ENCODE measurements at regions not wholly inside any gene's neighbourhood (a gene's known extent, or its start where the extent isn't known, plus 50 kb on each side); places are given as distances from the start of the nearest gene placed in this dataset.

- no peak overlapping the region for H3K27ac ChIP-seq (ENCODE audit: insufficient read depth, low read length)
- no peak overlapping the region; the same call in 1 of the 2 replicates for H2BK20ac ChIP-seq (ENCODE audit: low read depth, low read length)
- no peak overlapping the region for H4K91ac ChIP-seq (ENCODE audit: insufficient read depth, low read depth, low read length)
- intact Hi-C loops (cut with micrococcal nuclease) (no loop called here), in situ Hi-C loops (cut with MboI; ENCODE audit: low sequenced_read_pairs) (no loop called here), dilution Hi-C loops (cut with HindIII; ENCODE audit: low sequenced_read_pairs, unreplicated experiment) (no loop called here)
- no CpG with 5 or more reads among the region's 1 CpG for WGBS, 2 experiments (ENCODE audit: extremely low coverage in 2 of 2, insufficient read length in 1 of 2)
- no peaks in the 10 kb centered on the region for H3K9me3 ChIP-seq (ENCODE audit: control insufficient read depth, insufficient read depth, low read length)
- no peak overlapping the region for H2AFZ ChIP-seq (replicated peaks; ENCODE audit: low read length, poor library complexity)
- H3K9me1 ChIP-seq (ENCODE audit: insufficient read depth, low read length), result peaks cover 4% of the 10 kb centered on the region; the same call in 1 of the 2 replicates
- no peak overlapping the region for H3K18ac ChIP-seq (ENCODE audit: low read depth, low read length)
- H3K27me3 ChIP-seq (ENCODE audit: control insufficient read depth, insufficient read depth, low read length), result no peaks in the 10 kb centered on the region
- ATAC-seq (ENCODE audit: low read depth), result no peak
- H4K5ac ChIP-seq (ENCODE audit: low read depth, low read length), result no peak overlapping the region
- H3K4me1 ChIP-seq (ENCODE audit: control insufficient read depth, insufficient read depth, low read length), result peaks cover 5% of the 10 kb centered on the region
- no peak overlapping the region for H2BK120ac ChIP-seq (ENCODE audit: low read depth, low read length)
- ChIA-PET POLR2A (ENCODE audit: unreplicated experiment) (no interaction called here), CTCF (no interaction called here)
- H3K23ac ChIP-seq (ENCODE audit: low read depth, low read length), result no peak overlapping the region
- no peak overlapping the region for H2AK5ac ChIP-seq (ENCODE audit: low read depth, low read length)
- DNase-seq, result no peak
- BruUV-seq (replicated peaks), result no TSS peak
- no peak overlapping the region for H3K9ac ChIP-seq (ENCODE audit: low read depth, low read length)
- no peak overlapping the region for H2BK15ac ChIP-seq (ENCODE audit: low read depth, low read length)
- no peak overlapping the region for H3K4ac ChIP-seq (ENCODE audit: low read depth, low read length)
- TF ChIP-seq SMC3 (IDR thresholded peaks at IDR 0.05; ENCODE audit: low read depth, low read length), result no peak
- no peak for TF ChIP-seq ELK1 (IDR thresholded peaks at IDR 0.05; ENCODE audit: borderline replicate concordance, low read depth, low read length)
- TF ChIP-seq MXI1 (IDR thresholded peaks at IDR 0.05; ENCODE audit: borderline replicate concordance, low read depth, low read length), result no peak
- TF ChIP-seq CHD1 (IDR thresholded peaks at IDR 0.05; ENCODE audit: low read depth, low read length), result no peak
- TF ChIP-seq CTCF (conservative IDR thresholded peaks at IDR 0.05; ENCODE audit: low read depth, low read length), result no peak
- no peak for TF ChIP-seq MAZ (IDR thresholded peaks at IDR 0.05; ENCODE audit: borderline replicate concordance, low read depth, low read length)
- TF ChIP-seq NFE2L2 (IDR thresholded peaks at IDR 0.05; ENCODE audit: low read depth, low read length), result no peak
- no peak for TF ChIP-seq RFX5 (IDR thresholded peaks at IDR 0.05; ENCODE audit: low read depth, low read length)
- no peak for TF ChIP-seq USF2 (IDR thresholded peaks at IDR 0.05; ENCODE audit: low read depth, low read length)
- no peak for TF ChIP-seq MAFK (IDR thresholded peaks at IDR 0.05; ENCODE audit: low read depth, low read length)
- no peak for TF ChIP-seq BHLHE40 (IDR thresholded peaks at IDR 0.05; ENCODE audit: low read depth, low read length)
- TF ChIP-seq RCOR1 (IDR thresholded peaks at IDR 0.05; ENCODE audit: insufficient replicate concordance, low read length), result no peak
- TF ChIP-seq POLR2A (IDR thresholded peaks at IDR 0.05; ENCODE audit: low read depth, low read length), result no peak
- TF ChIP-seq RAD21 (IDR thresholded peaks at IDR 0.05; ENCODE audit: low read length), result no peak
- no peak for TF ChIP-seq CEBPB (IDR thresholded peaks at IDR 0.05; ENCODE audit: low read depth, low read length)
- no peak for TF ChIP-seq FOS (IDR thresholded peaks at IDR 0.05; ENCODE audit: low read depth, low read length)
- no peaks in the 10 kb centered on the region for H3K36me3 ChIP-seq (ENCODE audit: control insufficient read depth, insufficient read depth, low read length)
- H4K8ac ChIP-seq (ENCODE audit: low read depth in 2 of 2, low read length in 2 of 2), result no peak overlapping the region
- no peak overlapping the region for H3K4me3 ChIP-seq (ENCODE audit: insufficient read depth, low read depth, low read length)
- H3K79me1 ChIP-seq (ENCODE audit: low read depth in 1 of 2, low read length in 2 of 2), result no peaks in the 10 kb centered on the region
- no peak overlapping the region for H3K14ac ChIP-seq (replicated peaks; ENCODE audit: low read depth, low read length)
- no peak overlapping the region for H2AK9ac ChIP-seq (replicated peaks; ENCODE audit: low read depth, low read length, poor library complexity)
- no peaks in the 10 kb centered on the region for H4K20me1 ChIP-seq (ENCODE audit: insufficient read depth, low read length)
- H3K4me2 ChIP-seq (ENCODE audit: low read depth, low read length), result no peak overlapping the region
- H2BK5ac ChIP-seq (ENCODE audit: low read depth, low read length, poor library complexity, severe bottlenecking), result no peak overlapping the region
- H3K56ac ChIP-seq (ENCODE audit: extremely low read depth, insufficient read depth, low read length), result no peak overlapping the region
Observed at GRCh38 chr12:28129031-28129430, 61.2 kb upstream of the CCDC91 start.

Measured in IMR-90 (cell line).